Trophoblast cell (in vitro differentiated cells and primary cell): ENCODE measurements at regions not wholly inside any gene's neighbourhood (a gene's known extent, or its start where the extent isn't known, plus 50 kb on each side); places are given as distances from the start of the nearest gene placed in this dataset.

Experiments used
- DNase-seq, 2 donors: peaks; one replicate each; pipeline ENCODE4 v3.0.0-alpha.2; 2016
- H2AFZ ChIP-seq: 2 replicates; pipeline ENCODE4 v1.6.1; 2013; ENCODE audit warnings: low read length, moderate library complexity, mild to moderate bottlenecking; ENCODE audit not compliant: insufficient read depth, poor library complexity
- H2AK5ac ChIP-seq: 2 replicates; pipeline ENCODE4 v1.6.1; 2013; ENCODE audit warnings: mild to moderate bottlenecking, low read length
- H2BK120ac ChIP-seq: 2 replicates; pipeline ENCODE4 v1.6.1; 2013; ENCODE audit warnings: low read length, mild to moderate bottlenecking, moderate library complexity; ENCODE audit not compliant: insufficient read depth, poor library complexity
- H2BK12ac ChIP-seq: 2 replicates; pipeline ENCODE4 v1.6.1; 2013; ENCODE audit warnings: mild to moderate bottlenecking, low read length, moderate library complexity
- H2BK5ac ChIP-seq: 2 replicates; pipeline ENCODE4 v1.6.1; 2013; ENCODE audit warnings: low read length, low read depth, moderate library complexity, mild to moderate bottlenecking; ENCODE audit not compliant: poor library complexity
- H3K14ac ChIP-seq: 2 replicates; pipeline ENCODE4 v1.6.1; 2013; ENCODE audit warnings: mild to moderate bottlenecking, low read length
- H3K18ac ChIP-seq: 2 replicates; pipeline ENCODE4 v1.6.1; 2013; ENCODE audit warnings: mild to moderate bottlenecking, low read length
- H3K23ac ChIP-seq: 2 replicates; pipeline ENCODE4 v1.6.1; 2013; ENCODE audit warnings: low read length
- H3K27ac ChIP-seq: 2 replicates; pipeline ENCODE4 v1.5.1; 2013; ENCODE audit warnings: low read depth, mild to moderate bottlenecking, inconsistent platforms, low read length, moderate library complexity
- H3K27me3 ChIP-seq: 2 replicates; pipeline ENCODE4 v1.6.1; 2013; ENCODE audit warnings: inconsistent platforms, mild to moderate bottlenecking, low read length, moderate library complexity; ENCODE audit not compliant: insufficient read depth
- H3K36me3 ChIP-seq, 2 experiments: 1 replicate in 1 of 2; 2 replicates in 1 of 2; pipeline ENCODE4 v1.6.1; 2013; ENCODE audit warnings: low read length in 2 of 2, mild to moderate bottlenecking in 2 of 2, moderate library complexity in 1 of 2; ENCODE audit not compliant: insufficient read depth in 2 of 2, control insufficient read depth in 1 of 2
- H3K4ac ChIP-seq: 2 replicates; pipeline ENCODE4 v1.6.1; 2013; ENCODE audit warnings: low read depth, mild to moderate bottlenecking, low read length, moderate library complexity
- H3K4me1 ChIP-seq, 2 experiments: 1 replicate in 1 of 2; 2 replicates in 1 of 2; pipeline ENCODE4 v1.6.1; 2013; ENCODE audit warnings: low read length in 2 of 2, mild to moderate bottlenecking in 2 of 2, moderate library complexity in 1 of 2; ENCODE audit not compliant: insufficient read depth in 2 of 2, control insufficient read depth in 1 of 2
- H3K4me2 ChIP-seq: 2 replicates; pipeline ENCODE4 v1.6.1; 2013; ENCODE audit warnings: inconsistent platforms, mild to moderate bottlenecking, low read length, moderate library complexity
- H3K4me3 ChIP-seq: 2 replicates; pipeline ENCODE4 v1.5.1; 2013; ENCODE audit warnings: mild to moderate bottlenecking, low read depth, low read length, inconsistent platforms
- H3K79me1 ChIP-seq: one replicate; pipeline ENCODE4 v1.6.1; 2013; ENCODE audit warnings: low read length
- H3K79me2 ChIP-seq: 2 replicates; pipeline ENCODE4 v1.6.1; 2013; ENCODE audit warnings: low read length, mild to moderate bottlenecking; ENCODE audit not compliant: control insufficient read depth, insufficient read depth, poor library complexity
- H3K9ac ChIP-seq: 2 replicates; pipeline ENCODE4 v1.6.1; 2013; ENCODE audit warnings: mild to moderate bottlenecking, low read length
- H3K9me3 ChIP-seq: 2 replicates; pipeline ENCODE4 v1.6.1; 2013; ENCODE audit warnings: low read depth, mild to moderate bottlenecking, control low read depth, inconsistent platforms, low read length; ENCODE audit not compliant: insufficient read depth
- H4K12ac ChIP-seq: 2 replicates; pipeline ENCODE4 v1.6.1; 2013; ENCODE audit warnings: low read depth, mild to moderate bottlenecking, low read length, moderate library complexity
- H4K8ac ChIP-seq: 2 replicates; pipeline ENCODE4 v1.6.1; 2013; ENCODE audit warnings: low read depth, mild to moderate bottlenecking, low read length, moderate library complexity
- H4K91ac ChIP-seq: one replicate; pipeline ENCODE4 v1.6.1; 2013; ENCODE audit warnings: low read depth, mild to moderate bottlenecking, low read length, moderate library complexity
- WGBS: extraction: QIAGEN DNeasy Blood & Tissue Kit; methylation state at CpG from one replicate; pipeline ENCODE4 v1.1.7; 2013; ENCODE audit warnings: missing lambda C conversion rate; ENCODE audit not compliant: insufficient read length, insufficient coverage; ENCODE audit errors: extremely low coverage; 5-methylcytosine and 5-hydroxymethylcytosine counted together

DNA sequence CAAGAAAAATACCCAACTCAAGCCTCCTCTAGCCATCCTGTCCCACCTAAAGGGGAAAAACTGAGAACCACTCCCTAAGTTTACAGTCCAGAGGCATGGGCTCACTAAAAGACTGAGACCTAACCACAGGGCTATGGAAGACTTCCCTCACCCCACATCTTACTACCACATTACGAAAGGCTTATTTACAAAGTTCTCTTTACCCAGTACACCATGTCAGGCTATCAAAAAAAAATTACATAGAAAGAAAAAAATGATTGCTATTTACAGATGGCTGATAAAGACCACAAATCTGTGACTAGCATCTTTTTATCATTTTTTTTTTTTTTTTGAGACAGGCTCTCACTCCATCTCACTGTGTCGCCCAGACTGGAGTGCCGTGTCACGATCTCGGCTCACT is 69.7 kb upstream of the TNPO1 start:
- Histone ChIP-seq H3K18ac (no peak overlapping the region), H3K4ac (no peak overlapping the region), H3K23ac (no peak overlapping the region), H3K79me2 (no peaks in the 10 kb centered on the region), H2AK5ac (no peak overlapping the region), H4K12ac (no peak overlapping the region), H3K79me1 (no peaks in the 10 kb centered on the region), H3K4me3 (no peak overlapping the region), H3K9ac (no peak overlapping the region), H3K14ac (no peak overlapping the region), H3K36me3 (no peaks in the 10 kb centered on the region), H3K9me3 (no peaks in the 10 kb centered on the region), H2BK12ac (no peak overlapping the region), H3K27ac (no peak overlapping the region), H2AFZ (no peak overlapping the region), H3K4me2 (no peak overlapping the region), H4K8ac (no peak overlapping the region), H3K4me1 (no peaks in the 10 kb centered on the region), H3K27me3 (no peaks in the 10 kb centered on the region), H2BK120ac (no peak overlapping the region), H2BK5ac (no peak overlapping the region), H4K91ac (no peak overlapping the region)
- DNase-seq = peak; percentile 8 to 44
- WGBS = no CpG with 5 or more reads among the region's 5 CpGs

DNA sequence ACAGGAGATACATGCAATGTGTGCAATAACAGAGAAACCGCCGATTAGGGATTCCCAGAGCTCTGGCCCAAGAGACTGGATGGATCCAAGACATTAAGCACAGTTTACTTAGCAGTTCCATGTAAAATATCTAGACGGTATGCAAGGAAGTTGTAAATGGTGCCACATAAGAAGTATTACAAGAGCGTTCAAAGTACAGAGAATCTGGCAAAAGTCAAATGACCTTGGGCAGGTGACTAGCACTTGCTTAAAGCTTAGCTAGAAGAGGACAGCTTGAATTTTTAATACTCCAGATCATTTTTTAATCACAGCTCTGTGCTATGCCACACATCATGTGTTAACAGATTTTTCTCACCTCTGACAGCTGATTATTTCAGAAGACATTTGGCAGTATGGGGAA is 72.3 kb upstream of the TNPO1 start:
- H3K79me1 ChIP-seq = no peaks in the 10 kb centered on the region
- no CpG with 5 or more reads among the region's 4 CpGs for WGBS
- DNase-seq = no peak

DNA sequence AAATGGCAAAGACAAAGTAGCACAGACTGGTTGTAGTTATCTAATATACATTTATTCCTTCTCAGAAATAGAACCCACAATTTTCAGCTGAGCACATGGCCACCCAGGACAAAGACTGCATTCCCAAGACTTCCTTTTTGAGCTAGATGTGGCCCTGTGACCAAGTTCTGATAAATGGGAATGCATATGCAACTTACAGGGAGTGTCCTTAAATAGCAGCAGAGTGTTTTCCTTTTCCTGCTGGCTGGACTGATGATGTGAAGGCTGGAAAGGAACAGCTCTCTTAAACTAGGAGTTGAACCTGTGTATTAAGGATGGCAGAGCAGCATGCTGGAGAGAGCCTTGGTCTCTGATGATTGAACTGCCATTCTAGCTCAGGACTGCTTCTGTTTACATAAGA is 74.7 kb upstream of the TNPO1 start:
- H3K9ac ChIP-seq = no peak overlapping the region
- no peak overlapping the region for H4K8ac ChIP-seq
- H2AK5ac ChIP-seq = no peak overlapping the region
- no peak overlapping the region for H3K23ac ChIP-seq
- H3K36me3 ChIP-seq = no peaks in the 10 kb centered on the region
- no peak overlapping the region for H2BK120ac ChIP-seq
- DNase-seq = peak in 1 of 2 donors; percentile 6
- no peak overlapping the region for H2BK5ac ChIP-seq
- H3K79me1 ChIP-seq = no peaks in the 10 kb centered on the region
- H3K27ac ChIP-seq = no peak overlapping the region
- no peaks in the 10 kb centered on the region for H3K79me2 ChIP-seq
- H3K27me3 ChIP-seq = no peaks in the 10 kb centered on the region
- no peak overlapping the region for H4K91ac ChIP-seq
- no peak overlapping the region for H3K14ac ChIP-seq
- no peak overlapping the region for H3K4ac ChIP-seq
- no peak overlapping the region for H3K18ac ChIP-seq
- no peak overlapping the region for H3K4me3 ChIP-seq
- H3K4me1 ChIP-seq = no peaks in the 10 kb centered on the region
- H2AFZ ChIP-seq = no peak overlapping the region
- no peak overlapping the region for H2BK12ac ChIP-seq
- no peaks in the 10 kb centered on the region for H3K9me3 ChIP-seq
- no peak overlapping the region for H4K12ac ChIP-seq
- no peak overlapping the region for H3K4me2 ChIP-seq

More for the DNA sequence above, 72.3 kb upstream of the TNPO1 start:
- no peak overlapping the region for H3K4me2 ChIP-seq
- no peak overlapping the region for H3K27ac ChIP-seq
- H3K9me3 ChIP-seq = no peaks in the 10 kb centered on the region
- H2BK5ac ChIP-seq = no peak overlapping the region
- no peak overlapping the region for H4K8ac ChIP-seq
- no peak overlapping the region for H2AFZ ChIP-seq
- no peak overlapping the region for H4K12ac ChIP-seq
- no peak overlapping the region for H4K91ac ChIP-seq
- no peaks in the 10 kb centered on the region for H3K27me3 ChIP-seq
- no peak overlapping the region for H3K14ac ChIP-seq
- H3K4me1 ChIP-seq = no peaks in the 10 kb centered on the region
- no peak overlapping the region for H3K4ac ChIP-seq
- H3K36me3 ChIP-seq = no peaks in the 10 kb centered on the region
- no peak overlapping the region for H2BK120ac ChIP-seq
- no peak overlapping the region for H2BK12ac ChIP-seq
- H2AK5ac ChIP-seq = no peak overlapping the region
- H3K18ac ChIP-seq = no peak overlapping the region
- H3K9ac ChIP-seq = no peak overlapping the region
- no peaks in the 10 kb centered on the region for H3K79me2 ChIP-seq
- H3K23ac ChIP-seq = no peak overlapping the region
- no peak overlapping the region for H3K4me3 ChIP-seq

DNA sequence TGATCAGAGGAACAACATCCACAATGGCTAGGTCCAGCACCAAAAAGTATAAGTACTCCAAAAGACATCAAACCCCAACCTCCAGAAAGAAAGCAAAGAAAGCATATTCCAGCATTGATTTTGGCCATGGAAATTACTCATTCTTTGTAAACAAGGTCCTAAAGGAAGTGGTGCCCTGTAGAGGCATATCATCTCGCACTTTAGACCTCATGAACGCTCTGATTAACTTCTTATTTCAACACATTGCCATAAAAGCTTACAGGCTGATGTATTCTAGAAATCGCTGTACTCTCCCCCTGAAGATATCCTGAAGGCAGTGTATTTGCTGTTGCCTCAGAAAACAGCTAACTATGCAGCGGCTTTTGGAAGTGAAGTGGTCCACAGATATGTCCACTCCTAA is 82.7 kb upstream of the TNPO1 start:
- Histone ChIP-seq H2BK5ac (no peak overlapping the region), H3K4ac (no peak overlapping the region), H3K36me3 (no peaks in the 10 kb centered on the region), H2AFZ (no peak overlapping the region), H3K9me3 (no peaks in the 10 kb centered on the region), H3K79me1 (no peaks in the 10 kb centered on the region), H3K27ac (no peak overlapping the region), H3K4me2 (no peak overlapping the region), H2AK5ac (no peak overlapping the region), H2BK120ac (no peak overlapping the region), H3K79me2 (no peaks in the 10 kb centered on the region), H3K27me3 (no peaks in the 10 kb centered on the region), H3K23ac (no peak overlapping the region), H3K14ac (no peak overlapping the region), H3K18ac (no peak overlapping the region), H4K8ac (no peak overlapping the region), H3K4me1 (no peaks in the 10 kb centered on the region), H4K91ac (no peak overlapping the region), H4K12ac (no peak overlapping the region), H2BK12ac (no peak overlapping the region), H3K9ac (no peak overlapping the region), H3K4me3 (no peak overlapping the region)
- no CpG with 5 or more reads among the region's 4 CpGs for WGBS
- DNase-seq = no peak

DNA sequence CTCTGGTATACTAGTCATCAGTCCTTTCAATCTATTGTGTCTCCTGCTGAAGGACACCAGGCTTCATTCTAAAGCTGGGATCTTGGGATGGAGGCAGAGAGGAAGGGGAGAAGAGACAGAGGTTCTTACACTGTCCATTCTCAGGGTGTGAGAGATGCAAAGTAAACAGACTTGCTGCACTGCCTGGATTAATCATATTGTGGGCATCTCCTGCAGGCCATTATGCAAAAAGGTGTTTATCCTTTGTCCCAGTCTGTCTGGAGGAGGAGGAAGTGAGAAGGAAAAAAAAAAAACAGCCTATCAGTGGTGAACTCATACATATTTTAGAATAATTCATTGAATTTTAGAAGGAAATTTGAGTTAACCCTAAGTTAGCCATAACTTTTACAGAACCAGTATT is 92.9 kb upstream of the TNPO1 start:
- Histone ChIP-seq H2BK120ac (no peak overlapping the region), H3K4me2 (no peak overlapping the region), H2AFZ (no peak overlapping the region), H4K8ac (no peak overlapping the region), H3K9ac (no peak overlapping the region), H3K4me1 (peaks cover 0 to 6% of the 10 kb centered on the region in 2 experiments), H3K79me1 (no peaks in the 10 kb centered on the region), H3K9me3 (no peaks in the 10 kb centered on the region), H4K12ac (no peak overlapping the region), H3K36me3 (no peaks in the 10 kb centered on the region), H4K91ac (no peak overlapping the region), H2AK5ac (no peak overlapping the region), H3K27me3 (no peaks in the 10 kb centered on the region), H3K4me3 (no peak overlapping the region), H3K27ac (no peak overlapping the region), H3K23ac (no peak overlapping the region), H2BK12ac (no peak overlapping the region), H3K18ac (no peak overlapping the region), H3K4ac (no peak overlapping the region), H2BK5ac (no peak overlapping the region), H3K14ac (no peak overlapping the region), H3K79me2 (no peaks in the 10 kb centered on the region)
- no peak for DNase-seq
